SK-N-SH treated with all-trans-retinoic acid at 6 μM for 48 hours (cell line): ENCODE measurements at regions not wholly inside any gene's neighbourhood (a gene's known extent, or its start where the extent isn't known, plus 50 kb on each side); places are given as distances from the start of the nearest gene placed in this dataset.

Experiments
- OSR1 ChIP-seq: fragments of 250-450 bp; sonication (Bioruptor Pico); IDR thresholded peaks from 2 replicates; pipeline ENCODE4 v1.8.0; 2022; ENCODE audit warnings: moderate library complexity, mild to moderate bottlenecking, inconsistent platforms
- ZFP30 ChIP-seq: fragments of 450-650 bp; formaldehyde crosslinking; IDR thresholded peaks from 2 replicates; pipeline ENCODE4 v1.5.0; 2022; ENCODE audit warnings: mild to moderate bottlenecking, moderate library complexity
- ZNF565 ChIP-seq: fragments of 450-650 bp; formaldehyde crosslinking; conservative IDR thresholded peaks from 2 replicates; pipeline ENCODE4 v1.5.0; 2020; ENCODE audit warnings: low read depth, mild to moderate bottlenecking, moderate library complexity
- TF ChIP-seq, protein P1 (sequence below): fragments of 250-450 bp; sonication (Bioruptor Pico); IDR thresholded peaks from 2 replicates; pipeline ENCODE4 v1.5.1; 2020; ENCODE audit warnings: low read depth, mild to moderate bottlenecking, moderate library complexity
- TF ChIP-seq, protein P2 (sequence below): fragments of 250-450 bp; sonication (Bioruptor Pico); IDR thresholded peaks from 2 replicates; pipeline ENCODE4 v1.8.0; 2021; ENCODE audit warnings: low read depth, mild to moderate bottlenecking, moderate library complexity, borderline replicate concordance

DNA sequence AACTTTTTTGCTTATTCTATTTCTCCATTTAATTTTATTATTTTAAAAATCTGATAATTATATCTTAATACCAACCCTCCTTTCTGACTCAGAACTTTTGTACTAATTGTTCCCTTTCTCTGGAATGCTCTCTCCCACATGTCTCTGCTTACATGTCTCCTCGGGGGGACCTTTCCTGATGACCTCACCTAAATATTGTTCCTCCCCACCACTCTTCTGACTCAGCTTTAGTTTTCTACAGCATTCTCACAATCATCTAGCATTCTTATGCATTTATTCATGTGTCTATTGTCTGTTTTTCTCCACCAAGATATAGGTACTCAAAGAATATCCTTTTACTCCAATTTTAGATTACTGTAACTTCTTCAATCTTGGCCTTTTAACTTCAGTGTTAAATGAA lies 128.7 kb downstream of the MSL3 start:
- no peak for TF ChIP-seq ZNF565 (CRISPR knock-in tag)
- no peak for TF ChIP-seq OSR1 (CRISPR knock-in tag)
- TF ChIP-seq, protein P1, sequence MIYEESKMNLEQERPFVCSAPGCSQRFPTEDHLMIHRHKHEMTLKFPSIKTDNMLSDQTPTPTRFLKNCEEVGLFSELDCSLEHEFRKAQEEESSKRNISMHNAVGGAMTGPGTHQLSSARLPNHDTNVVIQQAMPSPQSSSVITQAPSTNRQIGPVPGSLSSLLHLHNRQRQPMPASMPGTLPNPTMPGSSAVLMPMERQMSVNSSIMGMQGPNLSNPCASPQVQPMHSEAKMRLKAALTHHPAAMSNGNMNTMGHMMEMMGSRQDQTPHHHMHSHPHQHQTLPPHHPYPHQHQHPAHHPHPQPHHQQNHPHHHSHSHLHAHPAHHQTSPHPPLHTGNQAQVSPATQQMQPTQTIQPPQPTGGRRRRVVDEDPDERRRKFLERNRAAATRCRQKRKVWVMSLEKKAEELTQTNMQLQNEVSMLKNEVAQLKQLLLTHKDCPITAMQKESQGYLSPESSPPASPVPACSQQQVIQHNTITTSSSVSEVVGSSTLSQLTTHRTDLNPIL, result no peak
- no peak for TF ChIP-seq ZFP30
- TF ChIP-seq, protein P2, sequence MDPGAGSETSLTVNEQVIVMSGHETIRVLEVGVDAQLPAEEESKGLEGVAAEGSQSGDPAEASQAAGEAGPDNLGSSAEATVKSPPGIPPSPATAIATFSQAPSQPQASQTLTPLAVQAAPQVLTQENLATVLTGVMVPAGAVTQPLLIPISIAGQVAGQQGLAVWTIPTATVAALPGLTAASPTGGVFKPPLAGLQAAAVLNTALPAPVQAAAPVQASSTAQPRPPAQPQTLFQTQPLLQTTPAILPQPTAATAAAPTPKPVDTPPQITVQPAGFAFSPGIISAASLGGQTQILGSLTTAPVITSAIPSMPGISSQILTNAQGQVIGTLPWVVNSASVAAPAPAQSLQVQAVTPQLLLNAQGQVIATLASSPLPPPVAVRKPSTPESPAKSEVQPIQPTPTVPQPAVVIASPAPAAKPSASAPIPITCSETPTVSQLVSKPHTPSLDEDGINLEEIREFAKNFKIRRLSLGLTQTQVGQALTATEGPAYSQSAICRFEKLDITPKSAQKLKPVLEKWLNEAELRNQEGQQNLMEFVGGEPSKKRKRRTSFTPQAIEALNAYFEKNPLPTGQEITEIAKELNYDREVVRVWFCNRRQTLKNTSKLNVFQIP (CRISPR knock-in tag), result no peak
